ENCODE measurements at regions not wholly inside any gene's neighbourhood (a gene's known extent, or its start where the extent isn't known, plus 50 kb on each side); places are given as distances from the start of the nearest gene placed in this dataset.

- Histone ChIP-seq H3K9me3 (ENCODE audit: severe bottlenecking) (no peaks in the 10 kb centered on the region), H3K4me3 (ENCODE audit: low read depth, low read length) (no peak overlapping the region), H3K27me3 (ENCODE audit: insufficient read depth, low read depth, severe bottlenecking) (no peaks in the 10 kb centered on the region), H3K36me3 (no peaks in the 10 kb centered on the region), H3K27ac (no peak overlapping the region)
- DNase-seq: no peak
- TF ChIP-seq CTCF (IDR thresholded peaks at IDR 0.05; ENCODE audit: low read depth, low read length): no peak
Observed at GRCh38 chr2:217552081-217552480, 450.7 kb downstream of the TNS1 start.

GRCh38 chr2:217551252-217551899 is 451.4 kb downstream of the TNS1 start:
- TF ChIP-seq CTCF (IDR thresholded peaks at IDR 0.05; ENCODE audit: low read depth, low read length): no peak
- Histone ChIP-seq H3K4me3 (ENCODE audit: low read depth, low read length) (no peak overlapping the region), H3K36me3 (no peaks in the 10 kb centered on the region), H3K9me3 (ENCODE audit: severe bottlenecking) (no peaks in the 10 kb centered on the region), H3K27me3 (ENCODE audit: insufficient read depth, low read depth, severe bottlenecking) (no peaks in the 10 kb centered on the region), H3K27ac (no peak overlapping the region)
- no peak for DNase-seq

- no peak for DNase-seq
- H3K27me3 ChIP-seq (ENCODE audit: insufficient read depth, low read depth, severe bottlenecking): no peaks in the 10 kb centered on the region
- no peak for TF ChIP-seq CTCF (IDR thresholded peaks at IDR 0.05; ENCODE audit: low read depth, low read length)
Observed at GRCh38 chr2:217539126-217539525, 463.7 kb downstream of the TNS1 start.

GRCh38 chr2:217538719-217539118 is 464.1 kb downstream of the TNS1 start:
- TF ChIP-seq CTCF (IDR thresholded peaks at IDR 0.05; ENCODE audit: low read depth, low read length): no peak
- Histone ChIP-seq H3K9me3 (ENCODE audit: severe bottlenecking) (no peaks in the 10 kb centered on the region), H3K4me3 (ENCODE audit: low read depth, low read length) (no peak overlapping the region), H3K36me3 (no peaks in the 10 kb centered on the region), H3K27ac (no peak overlapping the region), H3K27me3 (ENCODE audit: insufficient read depth, low read depth, severe bottlenecking) (no peaks in the 10 kb centered on the region)
- no peak for DNase-seq

More at GRCh38 chr2:217539126-217539525, 463.7 kb downstream of the TNS1 start:
- Histone ChIP-seq H3K27ac (no peak overlapping the region), H3K36me3 (no peaks in the 10 kb centered on the region), H3K9me3 (ENCODE audit: severe bottlenecking) (no peaks in the 10 kb centered on the region), H3K4me3 (ENCODE audit: low read depth, low read length) (no peak overlapping the region)

GRCh38 chr2:217535957-217536708 is 466.7 kb downstream of the TNS1 start:
- H3K36me3 ChIP-seq: no peaks in the 10 kb centered on the region
- H3K27me3 ChIP-seq (ENCODE audit: insufficient read depth, low read depth, severe bottlenecking): no peaks in the 10 kb centered on the region
- no peak overlapping the region for H3K27ac ChIP-seq
- no peak for DNase-seq
- TF ChIP-seq CTCF (IDR thresholded peaks at IDR 0.05; ENCODE audit: low read depth, low read length): no peak
- H3K4me3 ChIP-seq (ENCODE audit: low read depth, low read length): no peak overlapping the region
- H3K9me3 ChIP-seq (ENCODE audit: severe bottlenecking): no peaks in the 10 kb centered on the region

All from WERI-Rb-1 (cell line).